OCI-LY3 (cell line): ENCODE measurements at regions not wholly inside any gene's neighbourhood (a gene's known extent, or its start where the extent isn't known, plus 50 kb on each side); places are given as distances from the start of the nearest gene placed in this dataset.
"Not testable (repeated sequence)": the region's sequence is repeated elsewhere in the genome, so short reads cannot be mapped to it uniquely, and the experiment has no call there.

Experiments used
- H2AFZ ChIP-seq: fragments of 200-600, 300-600 bp; shearing (Covaris generic); 2 replicates; pipeline ENCODE4 v1.6.0; 2014; ENCODE audit warnings: antibody characterized with exemption, low read depth, low read length
- H3K27ac ChIP-seq: fragments of 200-600, 300-600 bp; sonication (generic); 2 replicates; pipeline ENCODE4 v1.5.1; 2014; ENCODE audit warnings: mild to moderate bottlenecking, low read length, moderate library complexity, mixed read lengths
- H3K27me3 ChIP-seq: fragments of 200-600, 300-600 bp; sonication (generic); 2 replicates; pipeline ENCODE4 v1.6.1; 2014; ENCODE audit warnings: low read depth, low read length, mixed read lengths
- H3K36me3 ChIP-seq: fragments of 200-600, 300-600 bp; sonication (generic); replicated peaks from 2 replicates; pipeline ENCODE3; 2014; ENCODE audit warnings: low read depth, low read length, mixed read lengths
- H3K4me1 ChIP-seq: fragments of 300-600, 200-600 bp; sonication (generic); 2 replicates; pipeline ENCODE4 v1.6.1; 2014; ENCODE audit warnings: low read length, mixed read lengths
- H3K4me2 ChIP-seq: fragments of 200-600, 300-600 bp; sonication (generic); 2 replicates; pipeline ENCODE4 v1.6.1; 2014; ENCODE audit warnings: low read length, mixed read lengths
- H3K4me3 ChIP-seq: fragments of 300-600, 200-600 bp; sonication (generic); 2 replicates; pipeline ENCODE4 v1.5.1; 2014; ENCODE audit warnings: antibody characterized with exemption, mild to moderate bottlenecking, low read length, moderate library complexity
- H3K79me2 ChIP-seq: fragments of 300-600, 200-600 bp; shearing (Covaris generic); 2 replicates; pipeline ENCODE4 v1.6.1; 2014; ENCODE audit warnings: mild to moderate bottlenecking, low read length, mixed read lengths
- H3K9ac ChIP-seq: fragments of 300-600, 200-600 bp; shearing (Covaris generic); 2 replicates; pipeline ENCODE4 v1.6.0; 2014; ENCODE audit warnings: mild to moderate bottlenecking, low read length, moderate library complexity
- H3K9me3 ChIP-seq: fragments of 200-600, 300-600 bp; shearing (Covaris generic); 2 replicates; pipeline ENCODE4 v1.6.1; 2014; ENCODE audit warnings: low read length, mixed read lengths; ENCODE audit not compliant: insufficient read depth
- H4K20me1 ChIP-seq: fragments of 200-600, 300-600 bp; sonication (generic); 2 replicates; pipeline ENCODE4 v1.6.1; 2016; ENCODE audit warnings: low read length, mixed read lengths; ENCODE audit not compliant: insufficient read depth
- EZH2phosphoT487 ChIP-seq: fragments of 200-600 bp; shearing (Covaris generic); IDR thresholded peaks from 2 replicates; pipeline ENCODE4 v1.6.1; 2018; ENCODE audit warnings: antibody characterized with exemption, mixed run types, low read depth
- TF ChIP-seq, protein P1 (sequence below): fragments of 200-600, 300-600 bp; sonication (generic); IDR thresholded peaks from 2 replicates; pipeline ENCODE4 v1.5.1; 2014; ENCODE audit warnings: antibody characterized with exemption, low read length, low read depth

DNA sequence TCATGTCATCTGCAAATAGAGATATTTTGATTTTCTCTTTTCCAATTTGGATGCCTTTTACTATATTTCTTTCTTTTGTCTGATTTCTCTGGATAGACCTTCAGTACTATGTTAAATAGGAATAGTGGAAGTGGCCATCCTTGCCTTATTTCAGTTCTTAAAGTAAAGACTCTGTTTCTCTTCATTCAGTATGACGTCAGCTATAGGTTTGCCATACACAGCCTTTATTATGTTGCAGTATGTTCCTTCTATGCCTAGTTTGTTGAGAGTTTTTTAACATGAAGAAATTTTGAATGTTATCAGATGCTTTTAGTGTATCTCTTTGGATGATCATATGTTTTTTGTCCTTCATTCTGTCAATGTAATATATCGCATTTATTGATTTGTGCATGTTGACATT lies 566.7 kb upstream of the ROBO1 start:
- Histone ChIP-seq H3K27ac (no peak overlapping the region), H3K27me3 (no peaks in the 10 kb centered on the region), H3K79me2 (no peaks in the 10 kb centered on the region), H2AFZ (no peak overlapping the region), H3K9me3 (no peaks in the 10 kb centered on the region), H4K20me1 (no peaks in the 10 kb centered on the region), H3K4me3 (no peak overlapping the region), H3K36me3 (no peaks in the 10 kb centered on the region), H3K9ac (no peak overlapping the region), H3K4me1 (no peaks in the 10 kb centered on the region), H3K4me2 (no peak overlapping the region)
- TF ChIP-seq, protein P1, sequence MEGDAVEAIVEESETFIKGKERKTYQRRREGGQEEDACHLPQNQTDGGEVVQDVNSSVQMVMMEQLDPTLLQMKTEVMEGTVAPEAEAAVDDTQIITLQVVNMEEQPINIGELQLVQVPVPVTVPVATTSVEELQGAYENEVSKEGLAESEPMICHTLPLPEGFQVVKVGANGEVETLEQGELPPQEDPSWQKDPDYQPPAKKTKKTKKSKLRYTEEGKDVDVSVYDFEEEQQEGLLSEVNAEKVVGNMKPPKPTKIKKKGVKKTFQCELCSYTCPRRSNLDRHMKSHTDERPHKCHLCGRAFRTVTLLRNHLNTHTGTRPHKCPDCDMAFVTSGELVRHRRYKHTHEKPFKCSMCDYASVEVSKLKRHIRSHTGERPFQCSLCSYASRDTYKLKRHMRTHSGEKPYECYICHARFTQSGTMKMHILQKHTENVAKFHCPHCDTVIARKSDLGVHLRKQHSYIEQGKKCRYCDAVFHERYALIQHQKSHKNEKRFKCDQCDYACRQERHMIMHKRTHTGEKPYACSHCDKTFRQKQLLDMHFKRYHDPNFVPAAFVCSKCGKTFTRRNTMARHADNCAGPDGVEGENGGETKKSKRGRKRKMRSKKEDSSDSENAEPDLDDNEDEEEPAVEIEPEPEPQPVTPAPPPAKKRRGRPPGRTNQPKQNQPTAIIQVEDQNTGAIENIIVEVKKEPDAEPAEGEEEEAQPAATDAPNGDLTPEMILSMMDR: no peak
- TF ChIP-seq EZH2phosphoT487: no peak

DNA sequence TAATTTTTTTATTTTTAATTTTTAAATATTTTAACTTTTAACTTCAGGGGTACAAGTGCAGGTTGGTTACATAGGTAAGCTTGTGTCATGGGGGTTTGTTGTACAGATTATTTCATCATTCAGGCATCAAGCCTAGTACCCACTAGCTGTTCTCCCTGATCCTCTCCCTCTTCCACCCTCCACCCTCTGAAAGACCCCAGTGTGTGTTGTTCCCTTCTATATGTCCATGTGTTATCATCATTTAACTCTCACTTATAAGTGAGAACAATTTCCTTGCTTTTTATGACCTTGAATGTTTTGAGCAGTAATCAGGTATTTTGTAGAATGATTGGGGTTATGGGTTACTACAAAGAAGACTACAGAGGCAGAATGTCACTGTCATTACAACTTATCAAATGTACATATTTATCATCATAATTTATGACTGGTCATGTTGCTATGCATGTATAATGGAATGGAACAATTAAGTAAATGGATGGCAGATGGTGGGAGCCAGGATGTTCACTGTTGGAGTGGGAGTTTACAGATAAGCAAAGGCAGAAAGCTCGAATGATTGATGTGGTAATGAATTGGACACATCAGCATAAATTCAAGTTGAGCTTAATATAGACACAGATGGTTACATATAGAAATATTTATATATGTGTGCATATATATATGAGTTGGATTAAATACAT lies 563.8 kb upstream of the ROBO1 start:
- Histone ChIP-seq H3K4me3 (no peak overlapping the region), H3K27me3 (no peaks in the 10 kb centered on the region), H3K4me1 (no peaks in the 10 kb centered on the region), H3K27ac (no peak overlapping the region), H4K20me1 (no peaks in the 10 kb centered on the region), H3K79me2 (no peaks in the 10 kb centered on the region), H2AFZ (no peak overlapping the region), H3K9ac (no peak overlapping the region), H3K36me3 (no peaks in the 10 kb centered on the region), H3K4me2 (no peak overlapping the region), H3K9me3 (no peaks in the 10 kb centered on the region)
- TF ChIP-seq, protein P1: no peak
- TF ChIP-seq EZH2phosphoT487: no peak

DNA sequence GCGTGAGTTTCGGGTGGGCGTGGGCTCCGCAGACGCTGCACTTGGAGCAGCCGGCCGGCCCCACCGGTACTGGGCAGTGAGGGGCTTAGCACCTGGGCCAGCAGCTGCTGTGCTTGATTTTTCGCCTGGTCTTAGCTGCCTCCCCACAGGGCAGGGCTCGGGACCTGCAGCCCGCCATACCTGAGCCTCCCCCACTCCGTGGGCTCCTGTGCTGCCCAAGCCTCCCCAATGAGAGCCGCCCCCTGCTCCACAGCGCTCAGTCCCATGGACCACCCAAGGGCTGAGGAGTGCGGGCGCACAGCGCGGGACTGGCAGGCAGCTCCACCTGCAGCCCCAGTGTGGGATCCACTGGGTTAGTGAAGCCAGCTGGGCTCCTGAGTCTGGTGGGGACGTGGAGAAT lies 546.7 kb upstream of the ROBO1 start:
- not testable (repeated sequence) for H3K79me2 ChIP-seq, H3K36me3 ChIP-seq, H3K27ac ChIP-seq, H3K4me3 ChIP-seq, H3K4me2 ChIP-seq, H4K20me1 ChIP-seq, H2AFZ ChIP-seq, H3K9ac ChIP-seq, H3K4me1 ChIP-seq, H3K27me3 ChIP-seq, H3K9me3 ChIP-seq

DNA sequence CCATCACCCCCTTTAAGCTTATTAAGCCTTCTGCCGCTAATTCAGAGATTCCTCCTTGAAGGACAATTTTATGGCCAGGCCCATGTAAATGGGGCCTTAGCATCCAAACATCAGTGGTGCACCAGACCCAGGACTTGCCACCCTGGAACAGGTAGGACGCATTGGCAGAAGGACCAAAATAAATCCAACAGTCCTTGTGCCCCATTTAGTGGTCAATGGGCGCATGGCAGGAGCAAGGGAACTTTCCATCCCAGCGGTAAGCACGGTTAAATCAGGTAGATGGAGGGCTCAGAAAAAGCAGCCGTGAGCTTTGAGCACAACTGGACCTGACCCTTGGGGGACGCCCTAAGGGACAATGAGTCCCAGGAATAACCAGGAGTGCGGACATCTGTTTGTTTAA lies 540.8 kb upstream of the ROBO1 start:
- H3K9me3 ChIP-seq: no peaks in the 10 kb centered on the region
- no peak overlapping the region for H3K4me2 ChIP-seq
- H4K20me1 ChIP-seq: no peaks in the 10 kb centered on the region
- no peak overlapping the region for H3K27ac ChIP-seq
- no peak overlapping the region for H3K4me3 ChIP-seq
- H3K4me1 ChIP-seq: no peaks in the 10 kb centered on the region
- H3K36me3 ChIP-seq: no peaks in the 10 kb centered on the region
- H3K79me2 ChIP-seq: no peaks in the 10 kb centered on the region
- no peak overlapping the region for H2AFZ ChIP-seq
- H3K9ac ChIP-seq: no peak overlapping the region
- no peaks in the 10 kb centered on the region for H3K27me3 ChIP-seq
- TF ChIP-seq, protein P1: no peak
- TF ChIP-seq EZH2phosphoT487: no peak

DNA sequence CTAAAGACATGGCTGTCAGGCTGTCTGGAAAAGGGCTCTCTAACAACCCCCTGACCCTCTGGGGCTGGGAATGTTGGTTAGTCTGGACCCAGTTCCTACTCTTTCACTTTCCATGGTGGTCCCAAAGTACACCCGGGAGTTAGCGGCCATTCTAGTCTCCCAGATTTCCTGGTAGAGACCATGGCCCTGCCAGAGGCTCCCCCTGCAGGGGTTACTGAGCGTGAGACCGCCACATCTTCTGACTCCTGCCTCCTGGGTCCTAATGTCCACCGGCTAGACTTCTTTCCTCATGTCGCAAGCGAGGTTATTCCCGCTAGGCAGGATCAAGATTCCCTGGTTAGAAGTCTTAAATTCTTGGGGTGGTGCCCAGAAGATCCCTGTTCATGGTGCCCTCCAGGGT lies 540.0 kb upstream of the ROBO1 start:
- no peak for TF ChIP-seq EZH2phosphoT487
- TF ChIP-seq, protein P1: no peak
- no peak overlapping the region for H2AFZ ChIP-seq
- H4K20me1 ChIP-seq: no peaks in the 10 kb centered on the region
- no peak overlapping the region for H3K4me3 ChIP-seq
- no peaks in the 10 kb centered on the region for H3K4me1 ChIP-seq
- no peaks in the 10 kb centered on the region for H3K36me3 ChIP-seq
- H3K9me3 ChIP-seq: no peaks in the 10 kb centered on the region
- H3K79me2 ChIP-seq: no peaks in the 10 kb centered on the region
- no peak overlapping the region for H3K4me2 ChIP-seq
- H3K27ac ChIP-seq: no peak overlapping the region
- no peaks in the 10 kb centered on the region for H3K27me3 ChIP-seq
- no peak overlapping the region for H3K9ac ChIP-seq
